ENCODE measurements at regions not wholly inside any gene's neighbourhood (a gene's known extent, or its start where the extent isn't known, plus 50 kb on each side); places are given as distances from the start of the nearest gene placed in this dataset.

DNA sequence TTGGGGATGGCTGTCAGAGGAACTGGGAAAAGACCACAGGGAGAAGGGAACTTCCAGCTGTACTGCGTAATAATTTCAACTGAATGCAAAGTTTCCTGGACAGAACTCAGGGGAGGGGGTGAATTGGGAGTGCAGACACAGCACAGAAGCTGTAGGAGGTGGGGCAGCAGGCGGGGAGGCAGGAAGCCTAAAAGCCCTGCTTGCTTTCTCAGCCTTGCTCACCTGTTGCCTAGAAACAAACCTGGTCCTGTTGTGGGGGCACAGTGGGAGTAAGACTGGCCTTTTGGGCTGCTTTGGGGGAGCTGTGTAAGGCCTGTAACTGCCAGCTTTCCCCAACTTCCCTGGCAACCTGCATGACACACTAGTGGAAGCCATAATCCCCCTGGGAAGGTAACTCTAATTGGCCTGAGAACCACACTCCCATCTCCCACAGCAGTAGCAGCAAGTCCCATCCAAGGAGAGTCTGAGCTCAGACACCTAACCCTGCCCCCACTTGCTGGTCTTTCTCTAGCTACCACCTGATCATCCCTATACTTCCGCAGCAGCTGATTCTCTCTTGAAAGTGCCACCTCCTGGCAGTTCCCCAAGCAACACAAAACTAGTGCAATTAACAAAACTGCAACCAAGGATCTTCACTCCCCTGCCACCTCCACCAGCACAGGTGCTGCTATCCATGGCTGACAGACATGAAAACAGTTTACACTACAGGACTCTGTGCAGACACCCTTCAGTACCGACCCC is 1239.3 kb downstream of the SORCS1 start:
- DNase-seq (ENCODE audit: low read depth in 4 of 4, low spot score in 1 of 4) = no peak

DNA sequence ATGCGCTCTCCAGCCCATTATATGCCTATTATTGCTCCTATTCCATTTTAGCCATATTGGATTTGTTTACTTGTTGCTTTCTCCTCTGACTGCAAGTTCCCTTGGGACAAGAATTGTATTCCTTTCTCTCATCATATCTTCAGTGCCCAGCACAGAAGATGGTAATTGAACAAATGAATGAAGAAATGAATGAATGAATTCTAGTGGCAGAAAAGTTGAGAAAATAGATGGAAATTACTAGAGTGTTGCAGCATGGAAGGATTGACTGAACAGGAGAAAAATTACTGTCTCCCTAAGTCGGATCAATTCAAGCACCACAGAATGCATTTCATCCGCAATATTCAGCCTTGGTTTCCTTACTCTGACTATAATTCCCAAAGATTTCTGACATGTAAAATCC is 1243.2 kb downstream of the SORCS1 start:
- no peak for DNase-seq (ENCODE audit: low read depth in 4 of 4, low spot score in 1 of 4)

DNA sequence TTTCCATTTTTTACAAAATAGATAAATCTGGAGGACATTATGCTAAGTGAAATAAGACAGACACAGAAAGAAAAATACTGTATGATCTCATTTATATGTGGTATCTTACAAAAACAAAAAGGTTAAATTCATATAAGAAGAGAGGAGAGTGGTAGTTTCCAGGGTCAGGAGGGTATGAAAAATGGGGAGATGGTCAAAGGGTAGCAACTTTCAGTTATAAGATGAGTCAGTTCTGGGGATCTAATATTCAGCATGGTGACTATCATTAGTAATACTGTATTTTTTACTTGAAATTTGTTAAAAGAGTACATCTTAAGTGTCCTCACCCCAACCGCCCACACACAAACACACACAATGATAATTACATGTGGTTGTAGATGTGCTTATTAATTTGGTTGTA is 1250.1 kb downstream of the SORCS1 start:
- DNase-seq (ENCODE audit: low read depth in 4 of 4, low spot score in 1 of 4) = no peak

DNA sequence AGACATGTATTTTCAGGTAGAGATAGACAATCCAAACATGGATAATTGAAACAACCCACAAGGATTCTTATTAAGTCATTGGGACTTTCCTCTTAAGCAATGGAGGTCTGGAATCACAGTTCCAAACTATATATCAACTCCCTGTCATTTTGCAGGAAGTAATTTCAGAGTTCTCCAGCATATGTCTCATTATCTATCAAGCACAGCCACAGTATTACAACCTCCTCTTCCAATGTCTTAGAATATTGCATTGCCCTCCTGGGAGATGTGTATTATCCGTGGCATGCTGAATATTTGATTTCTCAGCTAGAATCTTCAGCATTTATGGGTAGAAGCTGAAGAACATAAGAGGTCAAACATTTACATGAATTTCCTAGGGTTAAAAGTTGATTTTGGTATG is 1255.8 kb downstream of the SORCS1 start:
- DNase-seq (ENCODE audit: low read depth in 4 of 4, low spot score in 1 of 4) = no peak

DNA sequence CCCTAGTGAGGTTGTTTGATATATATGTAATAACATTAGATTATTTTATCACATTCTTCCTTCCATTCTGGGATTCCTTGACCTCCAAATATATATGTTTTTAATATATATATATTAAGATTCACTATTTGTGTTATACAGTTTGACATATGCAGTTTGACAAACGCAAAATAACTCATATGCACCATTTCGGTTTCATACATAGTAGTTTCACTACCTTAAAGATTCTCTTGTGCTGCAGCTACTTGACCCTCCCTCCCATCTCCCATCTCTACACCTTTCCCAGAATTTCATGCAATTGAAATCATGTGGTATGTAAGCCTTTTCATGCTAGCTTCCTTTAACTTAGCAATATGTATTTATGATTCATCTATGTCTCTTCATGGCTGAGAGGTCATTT is 1244.4 kb downstream of the SORCS3 start:
- no peak for DNase-seq (ENCODE audit: low read depth in 4 of 4, low spot score in 1 of 4)

DNA sequence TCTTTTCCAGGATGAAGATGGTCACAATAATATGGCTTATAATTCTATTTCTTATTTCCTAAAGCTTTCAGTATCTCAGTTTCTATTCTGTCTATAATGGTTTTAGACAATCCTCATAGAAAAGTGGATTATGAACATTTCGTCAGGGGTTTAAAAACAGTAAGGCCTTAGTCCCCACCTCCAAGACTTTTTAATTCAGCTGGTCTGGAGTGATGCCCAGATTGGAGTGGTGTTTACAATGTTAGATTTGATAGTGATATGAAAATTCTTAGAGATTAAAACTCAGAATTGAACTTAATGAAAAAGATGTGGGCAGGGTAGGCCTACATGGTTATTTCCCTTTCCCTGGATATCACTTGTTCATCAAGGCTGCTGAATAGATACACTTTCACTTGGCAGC is 1238.3 kb downstream of the SORCS3 start:
- no peak for DNase-seq (ENCODE audit: low read depth in 4 of 4, low spot score in 1 of 4)

DNA sequence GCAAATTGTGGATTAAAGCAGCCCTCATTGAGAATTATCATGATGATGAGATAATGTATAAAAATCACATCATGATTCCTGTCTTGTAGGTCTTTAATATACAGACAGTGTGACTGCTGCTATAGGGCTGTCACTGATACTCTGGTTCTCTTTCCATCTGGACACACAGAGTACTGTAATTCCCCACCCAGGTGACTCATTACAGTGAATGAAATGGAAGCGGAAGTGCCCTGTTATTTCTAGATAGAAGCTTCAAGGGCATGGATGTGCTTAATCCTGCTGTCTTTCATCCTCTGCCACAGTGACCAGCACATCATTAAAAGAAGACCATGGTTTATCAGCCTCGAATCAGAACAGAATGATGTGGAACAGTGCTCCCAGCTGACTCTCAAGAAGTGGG is 1234.0 kb downstream of the SORCS3 start:
- DNase-seq (ENCODE audit: low read depth in 4 of 4, low spot score in 1 of 4) = no peak

DNA sequence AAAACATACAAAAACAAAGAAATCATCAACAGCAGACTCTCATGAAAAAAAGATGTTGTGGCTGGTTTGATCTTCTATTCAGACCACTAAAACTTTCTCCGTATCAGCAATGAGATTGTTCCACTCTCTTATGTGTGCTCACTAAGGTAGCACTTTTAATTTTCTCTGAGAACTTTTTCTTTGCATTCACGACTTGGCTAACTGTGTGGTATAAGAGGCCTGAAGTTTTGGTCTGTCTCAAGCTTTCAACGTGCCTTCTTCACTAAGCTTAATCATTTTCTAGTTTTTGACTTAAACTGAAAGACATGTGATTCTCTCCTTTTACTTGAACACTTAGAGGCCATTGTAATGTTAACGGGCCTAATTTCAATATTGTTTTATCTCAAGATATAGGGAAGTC is 1231.6 kb downstream of the SORCS3 start:
- DNase-seq (ENCODE audit: low read depth in 4 of 4, low spot score in 1 of 4) = no peak

DNA sequence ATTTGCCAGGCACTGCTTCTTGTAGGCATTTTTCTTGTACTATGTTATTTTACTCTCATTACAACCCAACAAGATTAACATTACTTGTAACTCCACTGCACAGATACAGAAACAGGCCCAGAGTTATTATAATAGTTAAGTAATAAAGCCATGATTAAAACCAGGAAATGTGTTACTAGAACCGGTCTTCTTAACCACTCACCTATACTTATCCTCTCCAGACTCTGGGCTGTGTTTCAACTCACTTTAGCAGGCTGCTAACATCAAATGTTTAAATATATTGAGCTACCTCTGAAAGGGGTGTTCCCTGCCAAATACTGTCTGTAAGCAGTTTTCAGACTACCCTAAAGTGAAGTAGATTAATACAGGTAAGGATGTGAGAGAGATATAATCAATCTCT is 1227.8 kb downstream of the SORCS3 start:
- no peak for DNase-seq (ENCODE audit: low read depth in 4 of 4, low spot score in 1 of 4)

DNA sequence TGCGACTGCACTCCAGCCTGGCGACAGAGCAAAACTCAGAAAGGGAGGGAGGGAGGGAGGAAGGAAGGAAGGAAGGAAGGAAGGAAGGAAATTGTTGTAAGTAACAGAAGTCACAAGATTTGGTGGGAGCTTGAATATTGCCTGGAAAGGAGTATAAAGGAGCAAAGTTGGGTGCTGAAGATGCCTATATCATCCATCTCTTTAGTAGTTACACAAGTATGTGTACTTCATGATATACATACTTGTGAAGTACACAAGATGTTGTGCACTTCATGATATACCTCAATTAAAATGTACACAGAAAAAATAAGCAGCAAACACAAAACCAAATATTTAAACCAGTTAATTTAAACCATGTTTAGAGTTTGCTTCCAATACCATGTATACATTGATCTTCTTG is 1223.8 kb downstream of the SORCS3 start:
- no peak for DNase-seq (ENCODE audit: low read depth in 4 of 4, low spot score in 1 of 4)

DNA sequence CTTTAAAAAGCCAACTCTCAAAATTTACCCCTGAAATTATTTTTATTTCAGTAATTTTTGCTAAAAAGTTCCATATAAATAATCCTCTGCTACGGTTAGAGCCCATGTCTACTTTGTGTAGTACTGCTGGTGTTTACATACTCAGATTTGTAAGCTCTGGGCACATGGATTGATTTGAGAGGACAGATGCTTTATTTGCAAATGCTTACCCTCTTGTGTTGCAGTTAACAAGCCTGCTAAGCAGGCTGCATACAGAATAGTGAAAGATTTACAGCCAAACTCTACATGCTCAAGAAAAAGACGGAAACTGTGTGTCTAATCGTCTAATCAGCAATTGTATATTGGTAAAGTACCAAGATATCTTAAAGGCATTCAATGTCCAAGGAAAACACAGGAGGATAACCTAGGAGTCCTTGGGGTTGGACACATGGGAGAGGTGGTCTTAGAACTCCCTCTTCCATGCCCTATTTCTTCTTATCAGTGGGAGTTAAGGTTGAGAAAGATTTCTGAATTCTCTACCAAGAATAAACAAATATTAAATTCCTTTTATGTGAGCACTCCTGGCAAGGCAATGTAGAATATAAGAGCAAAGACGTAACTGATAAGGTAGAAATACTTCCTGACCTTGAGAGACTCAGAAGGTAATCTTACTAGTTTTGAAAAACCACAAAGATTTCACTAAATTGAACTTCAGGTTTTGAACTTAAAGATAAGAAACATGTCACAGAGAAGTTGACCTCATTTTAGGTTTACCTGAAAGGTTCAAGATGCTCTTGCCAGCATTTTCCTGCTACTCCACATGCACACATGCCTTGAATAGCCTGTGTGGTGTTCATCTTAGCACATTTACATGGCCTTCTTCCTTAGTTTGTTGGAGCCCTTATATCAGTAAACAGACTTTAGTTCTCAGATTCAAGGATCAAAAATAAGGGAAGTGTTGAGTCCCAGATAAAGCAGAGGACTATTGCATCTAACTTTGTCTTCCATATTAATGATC is 1216.5 kb downstream of the SORCS3 start:
- DNase-seq (ENCODE audit: low read depth in 4 of 4, low spot score in 1 of 4) = no peak

DNA sequence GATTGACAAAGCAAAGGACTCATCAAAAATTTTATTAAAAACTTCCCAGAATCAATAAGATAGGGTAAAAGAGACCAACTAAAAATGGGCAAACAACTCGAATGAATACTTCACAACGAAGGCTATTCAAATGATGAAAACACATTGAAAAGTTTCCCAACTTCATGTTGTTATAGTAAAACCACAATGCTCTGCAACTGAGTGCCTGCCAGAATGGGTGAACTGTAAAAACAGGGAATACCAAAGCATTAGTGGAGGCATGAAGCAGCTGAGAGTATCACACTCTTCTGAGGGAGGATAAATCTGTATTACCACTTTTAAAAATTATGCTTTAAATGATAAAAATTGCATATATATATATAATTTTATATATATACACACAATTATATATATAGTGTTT is 1214.7 kb downstream of the SORCS3 start:
- no peak for DNase-seq (ENCODE audit: low read depth in 4 of 4, low spot score in 1 of 4)

DNA sequence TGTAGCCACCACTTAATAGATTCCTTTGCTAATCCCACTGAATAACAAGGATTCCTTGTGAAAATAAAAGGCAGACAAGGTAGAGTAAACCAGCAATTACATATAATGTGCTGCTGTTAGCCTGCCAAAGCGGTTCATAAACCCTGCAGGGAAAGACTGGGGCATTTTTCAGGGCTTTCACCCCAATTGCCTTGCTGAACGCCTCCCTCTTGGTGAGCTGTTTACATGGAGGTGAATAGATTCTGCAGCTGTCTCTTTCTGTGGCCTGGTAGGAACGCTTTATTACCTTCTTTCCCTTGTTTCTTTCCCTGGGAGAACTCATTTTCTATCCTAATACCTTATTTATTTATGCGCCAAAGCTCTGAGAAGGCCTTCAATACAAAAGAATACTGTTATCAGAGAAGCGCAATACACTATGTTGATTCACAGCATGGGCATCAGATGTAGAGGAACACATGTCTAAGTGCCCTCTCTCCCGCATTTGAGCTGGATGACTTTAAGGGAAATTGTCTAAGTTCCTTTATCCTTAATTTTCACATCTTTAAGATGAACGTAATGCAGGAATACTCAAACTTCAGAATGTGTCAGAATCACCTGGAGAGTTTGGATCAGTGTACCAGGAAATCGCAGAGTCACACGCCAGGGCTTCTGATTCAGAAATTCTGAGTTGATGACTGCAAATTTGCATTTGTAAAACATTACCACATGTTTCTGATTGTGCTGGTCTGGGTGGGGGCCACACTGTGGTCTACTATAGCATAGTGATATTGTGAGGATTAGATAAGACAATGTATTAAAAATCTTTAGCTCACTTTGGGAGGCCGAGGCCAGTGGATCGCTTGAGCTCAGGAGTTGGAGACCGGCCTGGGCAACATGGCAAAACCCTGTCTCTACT is 1203.8 kb downstream of the SORCS3 start:
- DNase-seq (ENCODE audit: low read depth in 4 of 4, low spot score in 1 of 4) = no peak

DNA sequence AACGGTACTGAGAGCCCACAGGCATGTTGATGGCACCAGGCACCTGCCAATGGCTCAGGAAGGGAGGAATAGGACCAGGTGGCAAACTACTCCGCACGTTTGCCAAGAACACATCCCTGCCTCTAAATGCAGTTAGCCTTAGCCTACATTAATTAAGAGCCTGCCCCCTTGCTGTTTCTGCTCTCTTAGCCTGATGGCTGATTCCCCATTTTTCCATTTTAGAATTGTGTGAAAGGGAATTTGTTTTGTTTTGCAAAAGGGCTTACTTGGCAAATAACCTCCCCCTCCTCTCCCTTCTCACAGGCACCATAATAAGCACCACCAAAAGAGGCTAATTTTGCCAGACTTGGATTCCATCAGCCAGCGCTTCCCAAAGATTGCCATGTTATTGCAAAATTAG is 1203.2 kb downstream of the SORCS3 start:
- no peak for DNase-seq (ENCODE audit: low read depth in 4 of 4, low spot score in 1 of 4)

DNA sequence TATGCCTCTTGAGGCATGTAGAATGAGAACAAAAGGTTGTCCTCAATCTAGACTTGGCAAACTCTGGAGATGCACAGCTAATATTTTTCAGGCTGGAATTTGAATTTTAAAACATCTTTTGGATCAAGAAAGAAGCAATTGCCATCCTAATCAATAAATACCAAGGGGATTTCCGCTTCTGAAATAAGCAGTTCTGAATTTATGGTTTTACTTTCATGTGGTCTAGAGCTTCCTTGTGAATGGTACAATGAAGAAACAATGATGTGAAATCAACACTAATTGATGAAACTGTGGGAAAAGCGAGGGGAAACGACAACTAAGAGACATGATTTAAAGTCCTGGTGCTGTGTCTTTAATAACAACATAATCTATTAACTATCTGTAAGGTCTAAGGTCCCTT is 1202.7 kb downstream of the SORCS3 start:
- no peak for DNase-seq (ENCODE audit: low read depth in 4 of 4, low spot score in 1 of 4)

DNA sequence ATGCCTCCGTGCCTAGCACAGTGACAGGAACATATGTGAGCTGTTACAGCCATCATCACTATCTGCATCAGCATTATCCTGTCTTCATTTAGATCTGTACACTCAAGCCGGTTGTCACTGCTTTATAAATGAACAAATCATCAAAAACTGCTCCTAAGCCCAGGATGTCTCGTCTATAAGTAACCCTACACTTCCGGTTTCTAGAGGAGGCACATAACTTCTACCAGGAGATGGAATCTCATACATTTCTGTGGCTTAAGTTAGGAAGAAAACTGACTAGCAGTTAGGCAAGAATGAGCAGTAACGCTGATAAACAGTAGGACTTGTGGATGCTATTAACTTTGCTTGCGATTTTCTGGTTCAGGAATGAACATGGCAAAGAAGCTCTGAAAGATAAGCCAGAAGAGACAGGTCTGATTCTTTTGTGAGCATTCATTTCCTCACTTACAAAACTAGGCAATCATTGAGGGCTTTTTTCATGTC is 1199.2 kb downstream of the SORCS3 start:
- DNase-seq (ENCODE audit: low read depth in 4 of 4, low spot score in 1 of 4) = no peak

DNA sequence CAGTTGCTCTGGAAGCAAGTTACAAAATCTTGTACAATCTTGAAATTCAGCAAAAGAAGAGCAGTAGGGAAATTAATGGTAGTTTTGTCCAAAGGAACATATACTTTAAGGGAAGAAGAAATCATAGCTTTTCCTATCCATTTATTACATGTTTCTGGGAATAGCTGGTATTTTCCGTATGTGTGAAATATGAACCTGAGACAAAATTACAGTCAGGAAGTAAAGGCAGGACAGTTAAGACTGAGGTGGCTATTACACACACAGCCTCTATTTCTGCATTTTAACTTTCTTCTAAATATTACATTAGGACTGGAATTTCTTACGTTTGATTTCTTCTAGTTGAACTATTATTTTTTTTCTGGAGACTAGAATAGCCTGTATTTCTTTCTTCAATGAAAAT is 1197.3 kb downstream of the SORCS3 start:
- no peak for DNase-seq (ENCODE audit: low read depth in 4 of 4, low spot score in 1 of 4)

DNA sequence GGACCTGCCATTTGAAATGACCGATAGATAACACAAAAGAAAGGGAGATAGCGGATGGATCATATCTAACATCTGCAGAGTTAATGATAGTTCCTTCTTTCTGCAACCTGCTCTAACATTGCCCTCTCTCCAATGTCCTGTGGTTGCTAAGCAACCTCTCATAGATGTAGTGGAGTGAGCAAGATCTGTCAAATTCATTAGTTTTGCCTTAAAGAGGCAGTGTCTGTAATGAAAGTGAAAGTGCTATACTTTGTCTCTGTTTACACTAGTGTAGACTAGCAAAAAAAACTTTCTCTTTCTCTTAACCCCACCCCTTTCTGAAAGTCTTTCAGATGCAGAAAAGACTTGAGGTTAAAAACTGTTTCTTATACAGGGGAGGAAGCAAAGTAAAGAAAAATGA is 1196.9 kb downstream of the SORCS3 start:
- no peak for DNase-seq (ENCODE audit: low read depth in 4 of 4, low spot score in 1 of 4)

DNA sequence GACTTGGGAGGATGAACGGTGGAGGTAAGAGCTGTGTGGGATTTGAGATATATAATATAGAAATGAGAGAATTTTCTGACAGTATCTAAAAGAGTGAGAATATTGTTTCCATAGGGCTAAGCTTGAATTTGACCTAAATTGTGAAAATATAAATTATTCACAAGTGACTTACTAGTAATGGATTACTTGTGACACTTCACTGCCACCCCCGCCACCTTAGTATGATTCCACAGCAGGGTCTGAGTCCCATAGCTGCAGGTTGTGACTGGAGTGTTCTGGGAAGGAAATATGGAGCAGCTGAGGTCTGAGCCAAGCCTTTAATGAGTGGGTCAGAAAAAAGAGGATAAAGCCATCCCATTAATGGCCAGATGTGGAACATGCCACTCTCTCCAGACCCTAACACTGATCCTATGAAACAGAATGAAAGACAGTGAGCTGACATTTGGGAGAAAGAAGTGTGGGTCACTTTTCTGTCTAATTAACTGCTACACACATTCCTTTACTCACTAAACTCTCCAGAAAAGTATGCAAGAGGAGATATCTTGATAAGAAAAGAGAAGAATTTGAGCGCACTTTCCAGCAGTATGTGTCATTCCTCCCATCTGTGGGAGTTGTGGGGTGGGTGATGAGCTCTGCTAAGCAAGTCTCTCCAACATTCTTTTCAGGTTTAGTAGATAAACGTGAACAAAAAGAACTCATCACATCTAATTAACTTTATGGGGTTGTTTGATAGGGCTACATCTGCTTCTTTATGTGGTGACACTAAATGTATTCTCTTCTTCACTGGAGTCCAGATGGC is 1193.4 kb downstream of the SORCS3 start:
- DNase-seq (ENCODE audit: low read depth in 4 of 4, low spot score in 1 of 4) = no peak

DNA sequence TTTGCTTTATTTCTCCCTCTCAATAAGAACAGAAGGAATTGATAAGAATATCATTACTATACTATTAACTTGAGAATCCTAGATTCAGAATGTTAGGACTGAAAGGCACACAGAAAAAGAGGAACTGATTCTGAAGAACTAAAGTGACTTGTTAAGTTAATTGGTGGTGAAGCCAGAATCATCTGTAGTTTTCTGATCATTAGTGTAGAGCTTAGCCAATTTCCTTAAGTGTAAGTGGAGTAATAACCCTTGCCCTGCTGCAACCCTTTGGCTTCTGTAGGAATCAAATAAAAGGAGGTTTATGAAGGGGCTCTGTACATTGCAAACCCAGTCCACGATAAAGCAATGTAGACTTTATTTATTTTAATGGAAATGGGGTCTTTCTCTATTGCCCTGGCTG is 1186.0 kb downstream of the SORCS3 start:
- DNase-seq (ENCODE audit: low read depth in 4 of 4, low spot score in 1 of 4) = no peak
